Fibroblast of gingiva (primary cell): ENCODE measurements at regions not wholly inside any gene's neighbourhood (a gene's known extent, or its start where the extent isn't known, plus 50 kb on each side); places are given as distances from the start of the nearest gene placed in this dataset.
"Not testable (repeated sequence)": the region's sequence is repeated elsewhere in the genome, so short reads cannot be mapped to it uniquely, and the experiment has no call there.

Source experiments
- DNase-seq: peaks from one replicate; pipeline ENCODE4 v3.0.0-alpha.2; 2011; ENCODE audit warnings: low read depth

DNA sequence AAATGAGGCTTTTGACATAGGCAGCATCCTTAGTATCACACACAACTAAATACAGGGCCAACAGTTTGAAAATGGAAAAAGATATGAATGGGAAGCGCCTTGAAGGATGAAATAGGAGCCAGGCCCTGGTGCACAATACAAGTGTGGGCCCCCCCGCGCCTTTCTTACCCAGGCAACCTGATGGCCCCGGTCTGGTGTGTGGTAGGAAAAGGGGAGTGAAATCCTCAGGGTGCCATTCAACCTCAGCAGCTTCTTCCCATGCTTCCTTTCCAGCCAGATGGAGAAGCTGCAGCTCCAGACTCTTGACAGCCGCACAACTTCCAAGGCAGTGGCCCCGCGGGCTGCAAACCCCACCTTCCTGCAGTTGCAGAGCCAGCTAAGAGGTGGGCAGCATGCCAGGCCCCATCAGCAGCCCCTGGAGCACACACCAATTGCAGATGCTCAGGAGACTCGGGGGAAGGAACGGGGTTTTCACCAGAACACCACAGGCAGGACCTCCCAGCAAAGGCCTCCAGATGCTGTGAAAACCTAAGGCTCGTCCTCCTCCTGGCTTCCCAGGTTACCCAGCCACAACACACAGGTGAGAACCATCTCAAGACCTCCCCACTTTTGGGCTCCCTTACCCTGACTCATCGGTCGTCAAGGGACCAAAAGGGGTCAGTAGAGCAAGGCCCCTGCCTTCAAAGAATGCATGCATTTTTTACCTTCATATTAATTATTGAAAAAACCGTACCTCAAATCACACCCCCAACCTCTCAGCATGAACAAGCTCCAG, 101.6 kb downstream of the CPN2 start:
- DNase-seq: no peak

- DNase-seq: peak; percentile 93
Measured at GRCh38 chr3:194250098-194251002, 100.8 kb downstream of the CPN2 start.

- DNase-seq: no peak
Measured at GRCh38 chr3:194251007-194251406, 100.1 kb downstream of the CPN2 start.

- DNase-seq: no peak
Measured at GRCh38 chr3:194251461-194251860, 99.7 kb downstream of the CPN2 start.

DNA sequence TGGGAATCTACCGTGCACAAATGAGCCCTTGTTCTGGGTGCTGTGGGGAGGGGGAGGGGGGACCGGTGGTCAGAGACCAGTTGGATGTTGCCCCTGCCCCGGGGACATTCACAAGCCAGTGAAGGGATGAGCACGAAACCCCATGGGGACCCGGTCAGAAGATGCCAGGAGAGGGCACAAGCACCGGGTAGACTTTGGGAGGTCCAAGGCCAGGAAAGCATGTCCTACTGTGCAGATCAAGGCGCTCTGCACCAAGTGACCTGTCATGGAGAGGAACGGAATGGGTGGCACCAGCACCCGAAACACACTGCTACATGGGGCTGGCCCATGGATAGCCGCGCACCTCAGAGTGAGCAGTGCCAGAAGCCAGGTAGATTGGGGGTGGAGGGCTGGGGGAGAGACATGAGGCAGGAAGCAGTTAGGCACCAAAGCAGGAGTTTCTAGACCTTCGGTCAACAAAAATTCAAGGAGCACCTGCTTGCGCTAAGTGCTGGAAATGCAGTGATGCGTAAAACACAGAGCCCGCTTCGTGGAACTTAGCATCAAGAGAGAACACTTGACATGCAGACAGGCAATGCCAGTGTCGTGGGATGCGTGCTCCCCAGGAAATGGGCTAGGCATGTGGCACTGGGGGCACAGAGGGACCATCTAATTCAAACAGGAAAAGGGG, 99.1 kb downstream of the CPN2 start:
- no peak for DNase-seq

GRCh38 chr3:194253270-194253669, 97.9 kb downstream of the CPN2 start:
- DNase-seq: no peak

DNA sequence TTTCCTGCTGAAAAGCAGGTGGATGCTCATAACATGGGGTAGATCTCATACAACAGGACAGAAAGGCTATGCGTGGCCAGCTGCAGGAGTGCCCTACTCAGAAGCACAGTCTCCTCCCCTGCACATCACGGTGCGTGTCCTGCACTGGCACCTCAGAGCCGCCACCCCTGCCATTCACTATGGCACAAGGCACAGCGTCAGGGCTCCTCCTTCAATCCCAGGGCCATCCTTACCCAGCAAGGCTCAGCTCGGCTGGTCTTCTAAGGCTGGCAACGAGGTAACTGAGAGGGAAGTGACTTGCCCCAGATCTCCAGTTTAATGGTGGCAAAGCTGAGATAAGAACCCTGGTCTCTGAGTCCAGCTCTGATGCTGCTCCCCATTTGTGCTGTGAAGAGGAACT, 97.1 kb downstream of the CPN2 start:
- no peak for DNase-seq

DNA sequence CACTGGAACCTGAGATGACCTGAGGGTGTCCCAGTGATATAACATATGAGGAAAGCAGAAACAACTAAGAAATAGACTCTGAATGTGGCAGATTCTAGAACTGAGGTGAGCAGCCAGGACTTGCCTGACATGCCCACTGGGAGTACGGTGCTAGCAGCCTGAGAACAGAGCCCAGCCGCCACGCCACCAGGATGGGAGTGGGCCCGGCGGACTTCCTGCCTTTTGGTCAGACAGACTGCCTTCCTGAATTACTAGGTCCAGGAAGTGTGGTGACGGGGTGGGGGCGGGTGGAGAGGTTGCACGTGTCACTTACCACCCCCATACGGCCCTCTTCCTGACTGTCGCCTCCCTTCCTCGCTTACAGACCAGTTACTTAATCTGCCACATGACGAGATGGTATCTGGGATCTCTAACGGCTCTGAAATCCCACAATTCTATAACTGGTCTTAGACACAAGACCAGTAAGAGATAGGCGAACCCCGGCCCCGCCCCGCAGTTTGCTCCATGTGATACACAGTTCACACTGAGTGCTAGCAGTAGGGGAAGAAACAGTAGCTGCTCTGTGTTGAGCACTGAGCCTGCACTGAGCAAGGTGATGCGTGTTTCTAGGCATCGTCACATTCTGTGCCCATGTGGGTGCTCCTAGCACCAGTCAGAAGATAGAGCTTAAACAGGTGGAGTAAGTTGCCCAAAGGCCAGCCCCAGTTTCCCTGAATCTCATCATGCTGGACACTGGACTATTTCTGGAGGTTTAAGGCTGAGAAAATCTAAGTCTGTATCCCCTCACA, 95.7 kb downstream of the CPN2 start:
- no peak for DNase-seq

DNA sequence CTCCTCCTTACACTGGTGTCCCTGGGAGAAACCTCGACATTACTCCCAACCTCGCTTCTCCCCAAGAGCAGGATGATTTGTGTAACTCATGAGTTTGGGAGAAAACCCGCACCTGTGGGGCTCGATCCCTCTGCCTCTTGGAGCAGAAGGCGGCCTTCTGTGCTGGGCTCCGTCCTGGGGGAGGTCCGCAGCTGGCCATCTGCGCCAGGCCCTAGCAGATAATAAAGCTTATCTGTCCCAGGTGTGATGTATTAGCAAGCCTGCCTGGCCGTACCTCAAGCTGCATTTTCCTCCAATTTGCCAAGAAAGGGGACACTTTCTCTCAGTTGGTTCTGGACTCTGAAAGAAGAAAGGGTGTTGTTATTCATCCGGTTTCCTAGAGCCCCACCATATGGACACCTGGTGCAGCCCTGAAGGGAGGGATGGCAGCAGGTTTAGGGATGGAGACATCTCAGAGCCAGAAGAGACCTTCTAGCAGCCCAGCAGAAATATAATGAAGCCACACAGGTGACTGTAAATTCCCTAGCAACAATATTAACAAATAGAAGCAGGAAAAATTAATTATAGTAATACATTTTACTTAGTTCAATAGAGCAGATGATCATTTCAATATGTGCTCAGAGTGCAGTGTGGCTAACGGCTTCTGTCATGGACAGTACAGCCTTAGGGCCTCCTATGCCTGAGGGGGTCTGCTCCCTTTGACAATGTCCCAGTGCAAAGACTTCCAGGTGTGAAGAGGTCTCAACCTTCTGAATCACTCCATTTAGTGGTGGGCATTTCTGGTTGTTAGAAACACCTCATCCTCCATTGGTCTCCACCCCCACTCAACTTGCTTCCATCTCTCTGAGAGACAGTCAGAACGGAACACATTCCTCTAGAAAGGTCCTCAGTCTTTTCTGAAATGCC, 94.8 kb downstream of the CPN2 start:
- DNase-seq: no peak

DNA sequence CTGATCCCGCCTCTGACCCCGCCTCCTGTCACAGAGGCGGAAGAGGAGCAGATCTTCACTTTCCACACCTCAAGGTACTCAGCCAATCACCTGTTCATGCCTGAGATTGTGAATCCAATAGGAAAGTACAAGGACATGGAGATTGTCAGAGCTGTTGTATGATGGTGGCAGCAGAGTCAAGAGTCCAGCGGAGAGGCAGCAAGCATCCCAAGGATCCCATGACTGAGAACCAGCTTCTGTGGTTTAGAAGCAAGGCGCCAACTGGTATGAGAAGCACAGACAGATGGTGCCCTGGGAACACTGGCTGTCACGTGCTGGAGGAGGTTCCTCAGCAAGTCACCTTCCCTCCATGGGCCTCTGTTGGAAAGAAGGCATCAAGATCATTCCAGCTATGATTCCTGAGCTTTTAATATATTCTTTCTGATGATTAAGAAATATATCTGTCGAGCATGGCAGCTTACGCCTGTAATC, 93.9 kb downstream of the CPN2 start:
- no peak for DNase-seq

- DNase-seq: no peak
Measured at GRCh38 chr3:194257916-194258668, 93.0 kb downstream of the CPN2 start.

DNA sequence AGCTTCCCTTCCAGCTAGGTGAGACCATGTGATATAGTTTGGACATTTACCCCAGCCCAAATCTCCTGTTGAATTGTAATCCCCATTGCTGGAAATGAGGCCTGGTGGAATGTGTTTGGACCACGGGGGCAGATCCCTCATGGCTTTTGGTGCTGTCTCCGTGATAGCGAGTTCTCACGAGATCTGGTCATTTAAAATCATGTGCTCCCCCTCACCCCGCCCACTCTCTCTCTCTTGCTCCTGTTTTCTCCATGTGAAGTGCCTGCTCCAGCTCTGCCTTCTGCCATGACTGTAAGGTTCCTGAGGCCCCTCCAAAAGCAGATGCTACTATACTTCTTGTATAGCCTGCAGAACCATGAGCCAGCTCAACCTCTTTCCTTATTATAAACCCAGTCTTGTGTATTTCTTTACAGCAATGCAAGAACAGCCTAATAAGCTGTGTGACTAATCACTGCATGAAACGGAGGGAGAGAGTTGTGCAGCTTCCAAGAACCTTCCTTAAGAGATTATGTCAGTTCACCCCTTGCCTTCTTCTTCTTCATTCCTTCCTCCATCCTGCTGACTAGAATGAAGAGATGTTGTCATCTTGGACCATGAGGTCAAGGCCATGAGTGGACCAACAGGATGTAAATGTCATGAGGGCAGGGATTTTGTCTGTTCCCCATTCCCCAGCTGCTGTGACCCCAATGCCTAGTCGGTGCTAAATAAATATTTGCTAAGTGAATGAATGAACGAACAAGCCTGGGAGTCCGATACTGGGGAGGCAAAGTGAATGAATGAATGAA, 91.0 kb downstream of the CPN2 start:
- DNase-seq: peak; percentile 48

DNA sequence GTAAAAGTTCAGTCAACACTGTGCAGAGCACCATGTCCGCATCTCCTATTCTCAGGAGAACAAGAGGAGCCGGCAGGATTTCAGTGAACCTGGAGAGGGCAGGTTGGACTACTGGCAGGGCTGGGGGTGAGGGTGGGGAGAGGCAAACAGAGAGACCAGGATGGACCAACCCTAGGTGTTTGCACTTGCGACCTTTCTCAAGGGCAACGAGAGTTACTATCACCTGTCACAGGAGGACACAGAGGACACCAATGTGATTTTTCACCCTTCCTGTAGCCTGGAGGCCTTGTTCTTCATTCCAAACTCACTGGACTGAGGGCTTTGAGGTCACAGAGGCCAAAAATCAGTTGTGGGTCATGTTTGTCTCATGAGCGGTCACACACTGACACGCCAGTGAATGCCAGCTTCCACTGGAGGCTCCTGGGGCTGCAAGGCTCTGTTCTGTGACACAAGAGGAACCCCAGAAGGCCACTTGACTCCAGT, 89.5 kb downstream of the CPN2 start:
- no peak for DNase-seq

DNA sequence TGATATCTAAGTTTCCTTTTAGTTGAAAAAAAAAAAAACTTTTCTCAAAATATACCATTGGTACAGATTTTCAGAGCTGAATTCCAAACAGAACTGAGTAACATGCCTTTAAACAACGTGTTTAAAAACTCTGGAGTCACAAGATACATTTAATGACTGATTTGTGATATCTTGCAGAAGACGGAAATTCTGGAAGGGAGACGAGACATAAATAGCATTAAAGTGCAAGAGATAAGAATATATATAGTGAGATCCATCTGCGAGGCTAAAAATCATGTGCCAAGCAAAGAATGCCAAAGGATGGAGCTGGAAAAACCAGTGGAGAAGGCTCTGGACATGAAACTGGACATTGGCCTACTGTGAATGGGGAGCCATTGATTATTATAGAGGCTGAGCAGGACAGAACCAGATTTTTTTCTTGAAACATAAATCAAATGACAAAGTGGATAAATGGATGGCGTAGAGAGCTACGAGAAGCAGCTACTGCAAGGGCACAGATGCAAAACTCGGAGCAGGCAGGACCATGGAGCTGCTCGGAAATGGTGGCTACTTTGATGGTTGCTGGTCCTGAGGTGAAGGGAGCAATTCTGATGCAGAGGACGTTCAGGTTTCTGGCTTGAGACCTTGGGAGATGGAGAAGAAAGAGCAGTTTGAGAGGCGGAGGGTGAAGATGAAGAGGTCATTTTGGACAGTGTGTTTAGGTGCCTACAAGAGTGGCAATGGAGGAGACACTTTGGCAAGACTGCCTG, 88.8 kb downstream of the CPN2 start:
- no peak for DNase-seq

DNA sequence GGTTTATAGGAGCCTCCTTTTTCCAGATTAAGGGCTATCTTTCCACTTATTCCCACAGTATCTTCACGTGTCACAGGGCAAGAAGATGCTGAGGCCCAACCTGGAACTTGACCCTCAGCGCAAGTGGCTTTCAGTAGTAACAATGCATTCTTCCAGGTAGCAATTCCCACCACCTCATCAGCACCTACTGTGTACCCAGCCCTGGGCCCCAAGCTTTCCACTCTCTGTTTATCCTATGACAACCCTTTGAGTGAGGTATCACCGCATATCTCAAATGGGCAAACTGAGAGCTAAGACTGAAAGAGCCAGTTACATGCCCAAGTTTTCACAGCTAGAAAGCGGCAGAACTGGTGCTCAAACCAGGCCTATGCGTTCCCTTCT, 88.2 kb downstream of the CPN2 start:
- no peak for DNase-seq

DNA sequence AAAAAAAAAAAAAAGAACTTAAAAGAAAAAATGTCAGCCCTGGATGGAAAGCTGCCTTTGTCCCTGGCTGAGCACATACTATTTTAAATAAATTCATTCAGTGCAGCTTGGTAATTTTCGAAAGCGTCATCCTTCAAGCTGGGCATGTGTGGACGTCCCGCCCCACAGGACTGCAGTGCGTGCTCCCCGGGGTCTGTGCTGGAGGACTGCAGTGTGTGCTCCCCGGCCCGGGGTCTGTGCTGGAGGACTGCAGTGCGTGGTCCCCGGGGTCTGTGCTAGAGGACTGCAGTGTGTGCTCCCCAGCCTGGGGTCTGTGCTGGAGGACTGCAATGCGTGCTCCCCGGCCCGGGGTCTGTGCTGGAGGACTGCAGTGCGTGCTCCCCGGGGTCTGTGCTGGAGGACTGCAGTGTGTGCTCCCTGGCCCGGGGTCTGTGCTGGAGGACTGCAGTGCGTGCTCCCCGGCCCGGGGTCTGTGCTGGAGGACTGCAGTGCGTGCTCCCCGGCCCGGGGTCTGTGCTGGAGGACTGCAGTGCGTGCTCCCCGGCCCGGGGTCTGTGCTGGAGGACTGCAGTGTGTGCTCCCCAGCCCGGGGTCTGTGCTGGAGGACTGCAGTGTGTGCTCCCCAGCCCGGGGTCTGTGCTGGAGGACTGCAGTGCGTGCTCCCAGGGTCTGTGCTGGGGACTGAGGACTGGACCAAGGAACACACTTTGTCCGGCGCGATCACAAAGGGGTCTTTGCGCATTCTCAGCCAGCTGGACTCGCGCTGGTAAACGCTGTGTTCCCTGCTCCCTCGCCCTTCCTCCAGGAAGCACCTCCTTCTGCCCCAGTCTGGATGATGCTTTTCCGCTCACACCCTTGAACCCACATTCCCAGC, 86.3 kb downstream of the CPN2 start:
- DNase-seq: not testable (repeated sequence)

DNA sequence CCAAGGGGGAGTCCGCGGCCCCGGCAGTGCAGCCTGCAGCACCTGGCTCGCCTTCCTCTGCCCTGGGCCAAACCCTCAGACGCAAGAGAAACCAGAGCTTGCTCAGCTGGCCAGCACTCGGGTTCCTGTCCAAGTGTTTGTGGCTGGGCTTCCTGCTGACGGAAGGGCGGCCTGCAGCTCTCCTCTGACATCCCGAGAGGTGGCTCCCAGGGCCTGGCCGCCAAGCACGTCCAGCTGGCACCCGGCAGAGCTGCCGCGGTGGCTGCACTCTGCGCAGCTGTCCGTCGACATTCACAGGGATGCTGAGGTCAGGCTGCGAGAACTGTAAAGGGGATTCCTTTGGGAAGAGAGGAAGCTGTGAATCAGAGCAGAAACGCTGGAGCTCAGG, 85.6 kb downstream of the CPN2 start:
- peak; percentile 93 for DNase-seq
